Panc1 (cell line): ENCODE measurements at regions not wholly inside any gene's neighbourhood (a gene's known extent, or its start where the extent isn't known, plus 50 kb on each side); places are given as distances from the start of the nearest gene placed in this dataset.
"Not testable (repeated sequence)": the region's sequence is repeated elsewhere in the genome, so short reads cannot be mapped to it uniquely, and the experiment has no call there.

Experiments used
- ATAC-seq: fragments of 200-7000 bp; cut with Tn5 transposase; 2 replicates; pipeline ENCODE4 v1.9.1; 2020; ENCODE audit warnings: mild to moderate bottlenecking, moderate library complexity
- BruUV-seq: library from RNA; stranded (reverse); fragments of 400-500 nt; replicated peaks from 2 replicates; lab custom pipeline; 2021; lab: Mats Ljungman, UMichigan
- CTCF ChIA-PET: fragments of 300-600 bp; sonication (Branson Sonifier 250); formaldehyde crosslinking; loops from one replicate; lab custom pipeline; 2022; ENCODE audit warnings: antibody characterized with exemption; lab: Charles Lee
- POLR2A ChIA-PET: fragments of 300-600 bp; sonication (Branson Sonifier 250); formaldehyde crosslinking; loops from one replicate; lab custom pipeline; 2022; ENCODE audit warnings: antibody characterized with exemption; lab: Charles Lee
- DNase-seq: peaks from one replicate; pipeline ENCODE4 v3.0.0-alpha.2; 2010; ENCODE audit warnings: low read depth, low spot score
- H3K27ac ChIP-seq: 2 replicates; pipeline ENCODE4 v1.5.1; 2011; ENCODE audit warnings: mild to moderate bottlenecking, low read length, inconsistent platforms
- H3K27me3 ChIP-seq: fragments of 200-500 bp; sonication (Bioruptor generic); 2 replicates; pipeline ENCODE4 v1.6.0; 2014; ENCODE audit warnings: low read length, inconsistent platforms; ENCODE audit not compliant: control insufficient read depth, insufficient read depth
- H3K36me3 ChIP-seq: fragments of 200-500 bp; sonication (Bioruptor generic); 2 replicates; pipeline ENCODE4 v1.5.1; 2014; ENCODE audit warnings: inconsistent platforms, mild to moderate bottlenecking, low read length, moderate library complexity; ENCODE audit not compliant: control insufficient read depth, insufficient read depth
- H3K4me1 ChIP-seq: 2 replicates; pipeline ENCODE4 v1.5.1; 2011; ENCODE audit warnings: inconsistent platforms, mild to moderate bottlenecking, low read length, moderate library complexity; ENCODE audit not compliant: control insufficient read depth, insufficient read depth
- H3K4me3 ChIP-seq, 2 experiments: 2 replicates each; pipeline ENCODE4 v1.5.1; 2011 to 2012; ENCODE audit warnings: low read depth in 2 of 2, low read length in 2 of 2, mild to moderate bottlenecking in 2 of 2, inconsistent platforms in 1 of 2, moderate library complexity in 1 of 2
- H3K9me3 ChIP-seq: fragments of 200-500 bp; sonication (Bioruptor generic); 2 replicates; pipeline ENCODE4 v1.5.1; 2014; ENCODE audit warnings: low read depth, mild to moderate bottlenecking, inconsistent platforms, low read length, moderate library complexity; ENCODE audit not compliant: control insufficient read depth, insufficient read depth
- CTCF ChIP-seq: fragments of 450-650 bp; IDR thresholded peaks from 2 replicates; pipeline ENCODE4 v1.5.1; 2017; ENCODE audit warnings: mild to moderate bottlenecking
- POLR2AphosphoS5 ChIP-seq: IDR thresholded peaks from 2 replicates; pipeline ENCODE4 v1.6.1; 2012; ENCODE audit warnings: mild to moderate bottlenecking, low read depth, low read length, moderate library complexity
- REST ChIP-seq, 2 experiments: IDR thresholded peaks; 2 replicates each; pipeline ENCODE4 v1.6.1; 2011 to 2012; ENCODE audit warnings: low read depth in 2 of 2, control low read depth in 1 of 2, low read length in 1 of 2, mild to moderate bottlenecking in 1 of 2, moderate library complexity in 1 of 2; ENCODE audit not compliant: insufficient read depth in 1 of 2
- SIN3A ChIP-seq: IDR thresholded peaks from 2 replicates; pipeline ENCODE4 v1.6.1; 2012; ENCODE audit warnings: low read depth, mild to moderate bottlenecking, low read length, moderate library complexity, borderline replicate concordance; ENCODE audit not compliant: insufficient read depth
- TCF7L2 ChIP-seq: IDR thresholded peaks from 2 replicates; pipeline ENCODE4 v1.6.1; 2011; ENCODE audit warnings: mild to moderate bottlenecking, low read depth, low read length, inconsistent platforms
- in situ Hi-C: cut with HindIII; loops from 2 replicates; pipeline ENCODE4 v1.10.0; 2016; ENCODE audit warnings: low sequenced_read_pairs, low pct_unique_long_range_greater_than_20kb
- intact Hi-C: fragments of 100-400 bp; cut with micrococcal nuclease; formaldehyde crosslinking; loops from one replicate; pipeline ENCODE4 v1.10.0; 2022; ENCODE audit not compliant: unreplicated experiment

GRCh38 chr2:230637486-230637885, 75.2 kb upstream of the CAB39 start:
- H3K27ac ChIP-seq, intact Hi-C loops, H3K4me1 ChIP-seq, CTCF ChIA-PET, H3K27me3 ChIP-seq, H3K36me3 ChIP-seq, BruUV-seq, H3K9me3 ChIP-seq, DNase-seq, ATAC-seq, POLR2A ChIA-PET, H3K4me3 ChIP-seq, in situ Hi-C loops: not testable (repeated sequence)

GRCh38 chr2:230640540-230641011, 72.1 kb upstream of the CAB39 start:
- in situ Hi-C loops: no loop called here
- intact Hi-C loops: no loop called here
- Histone ChIP-seq H3K27me3 (no peaks in the 10 kb centered on the region), H3K27ac (no peak overlapping the region), H3K36me3 (no peaks in the 10 kb centered on the region), H3K9me3 (no peaks in the 10 kb centered on the region), H3K4me3 (no peak overlapping the region), H3K4me1 (no peaks in the 10 kb centered on the region)
- ATAC-seq: no peak
- POLR2A ChIA-PET: interaction anchor here (0.5 kb wide), 1 partner anchor 30 kb away, joined by 5 read pairs; no protein-coding TSS in a partner anchor
- CTCF ChIA-PET: interaction anchor here (0.7 kb wide), 1 partner anchor 15 kb away, joined by 3 read pairs; no protein-coding TSS in a partner anchor
- no peak for TF ChIP-seq REST (IDR thresholded peaks at IDR 0.05; ENCODE audit: insufficient read depth in 1 of 2, low read depth in 2 of 2, low read length in 1 of 2)
- no peak for TF ChIP-seq CTCF
- no peak for TF ChIP-seq SIN3A
- no peak for TF ChIP-seq TCF7L2
- TF ChIP-seq POLR2AphosphoS5: no peak
- no peak for DNase-seq
- no TSS peak for BruUV-seq

- no peak for DNase-seq
- Histone ChIP-seq H3K9me3 (no peaks in the 10 kb centered on the region), H3K36me3 (no peaks in the 10 kb centered on the region), H3K27ac (no peak overlapping the region), H3K27me3 (no peaks in the 10 kb centered on the region), H3K4me1 (no peaks in the 10 kb centered on the region), H3K4me3 (no peak overlapping the region)
- CTCF ChIA-PET: no interaction called here
- no TSS peak for BruUV-seq
- intact Hi-C loops: no loop called here
- TF ChIP-seq REST (IDR thresholded peaks at IDR 0.05; ENCODE audit: insufficient read depth in 1 of 2, low read depth in 2 of 2, low read length in 1 of 2) (no peak), SIN3A (no peak), POLR2AphosphoS5 (no peak), TCF7L2 (no peak), CTCF (no peak)
- no peak for ATAC-seq
- POLR2A ChIA-PET: no interaction called here
- in situ Hi-C loops: no loop called here
These were observed 69.7 kb upstream of the CAB39 start for GRCh38 chr2:230642966-230643365.
